ENCODE measurements at regions not wholly inside any gene's neighbourhood (a gene's known extent, or its start where the extent isn't known, plus 50 kb on each side); places are given as distances from the start of the nearest gene placed in this dataset.

DNA sequence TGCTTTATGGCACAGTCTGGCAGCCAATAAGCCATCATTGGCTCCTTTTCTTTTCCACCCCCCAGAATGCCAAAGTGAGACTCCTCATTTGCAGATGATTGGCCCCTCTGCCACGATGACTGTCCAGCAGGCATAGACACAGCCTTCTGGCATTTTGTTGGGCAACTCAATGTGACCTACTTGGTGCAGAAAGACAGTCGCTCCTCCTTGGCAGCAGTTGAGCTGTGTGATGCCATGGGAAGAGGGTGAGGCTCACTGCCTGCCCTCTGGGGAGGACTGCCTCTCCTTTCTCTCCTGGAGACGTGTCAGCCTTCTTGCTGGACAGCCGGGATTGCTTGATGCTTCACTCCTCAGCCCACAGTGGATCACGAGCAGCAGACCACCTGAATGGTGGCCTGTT is 264.9 kb downstream of the C12orf75 start:
- no peaks in the 10 kb centered on the region for H3K36me3 Mint-ChIP-seq (ENCODE audit: low read depth)
- Histone ChIP-seq H3K27me3 (ENCODE audit: control insufficient read depth, insufficient read depth, low read length, poor library complexity, severe bottlenecking) (no peaks in the 10 kb centered on the region), H3K4me1 (ENCODE audit: control insufficient read depth, insufficient read depth, low read length) (no peaks in the 10 kb centered on the region), H3K4me3 (ENCODE audit: low read length) (no peak overlapping the region), H3K27ac (ENCODE audit: low read depth, low read length) (no peak overlapping the region), H3K9me3 (ENCODE audit: control insufficient read depth, low read length) (peaks cover 7% of the 10 kb centered on the region), H3K36me3 (ENCODE audit: control insufficient read depth, insufficient read depth, low read length) (no peaks in the 10 kb centered on the region), H3K9ac (ENCODE audit: extremely low read depth, low read length, poor library complexity, severe bottlenecking) (no peak overlapping the region)
- H3K4me3 Mint-ChIP-seq, result no peak overlapping the region
- H3K27me3 Mint-ChIP-seq (ENCODE audit: insufficient read depth), result peaks cover 2% of the 10 kb centered on the region
- DNase-seq, result peak; percentile 36
- H3K4me1 Mint-ChIP-seq, result peaks cover 5% of the 10 kb centered on the region
- H3K9me3 Mint-ChIP-seq, result no peaks in the 10 kb centered on the region
- H3K27ac Mint-ChIP-seq, result no peak overlapping the region
- 93 to 100% methylated on average over 1 to 5 of the region's 5 CpGs for WGBS, 2 experiments (ENCODE audit: insufficient coverage in 1 of 2, insufficient read length in 1 of 2)
- TF ChIP-seq, protein P1, sequence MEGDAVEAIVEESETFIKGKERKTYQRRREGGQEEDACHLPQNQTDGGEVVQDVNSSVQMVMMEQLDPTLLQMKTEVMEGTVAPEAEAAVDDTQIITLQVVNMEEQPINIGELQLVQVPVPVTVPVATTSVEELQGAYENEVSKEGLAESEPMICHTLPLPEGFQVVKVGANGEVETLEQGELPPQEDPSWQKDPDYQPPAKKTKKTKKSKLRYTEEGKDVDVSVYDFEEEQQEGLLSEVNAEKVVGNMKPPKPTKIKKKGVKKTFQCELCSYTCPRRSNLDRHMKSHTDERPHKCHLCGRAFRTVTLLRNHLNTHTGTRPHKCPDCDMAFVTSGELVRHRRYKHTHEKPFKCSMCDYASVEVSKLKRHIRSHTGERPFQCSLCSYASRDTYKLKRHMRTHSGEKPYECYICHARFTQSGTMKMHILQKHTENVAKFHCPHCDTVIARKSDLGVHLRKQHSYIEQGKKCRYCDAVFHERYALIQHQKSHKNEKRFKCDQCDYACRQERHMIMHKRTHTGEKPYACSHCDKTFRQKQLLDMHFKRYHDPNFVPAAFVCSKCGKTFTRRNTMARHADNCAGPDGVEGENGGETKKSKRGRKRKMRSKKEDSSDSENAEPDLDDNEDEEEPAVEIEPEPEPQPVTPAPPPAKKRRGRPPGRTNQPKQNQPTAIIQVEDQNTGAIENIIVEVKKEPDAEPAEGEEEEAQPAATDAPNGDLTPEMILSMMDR (conservative IDR thresholded peaks at IDR 0.05), result no peak

DNA sequence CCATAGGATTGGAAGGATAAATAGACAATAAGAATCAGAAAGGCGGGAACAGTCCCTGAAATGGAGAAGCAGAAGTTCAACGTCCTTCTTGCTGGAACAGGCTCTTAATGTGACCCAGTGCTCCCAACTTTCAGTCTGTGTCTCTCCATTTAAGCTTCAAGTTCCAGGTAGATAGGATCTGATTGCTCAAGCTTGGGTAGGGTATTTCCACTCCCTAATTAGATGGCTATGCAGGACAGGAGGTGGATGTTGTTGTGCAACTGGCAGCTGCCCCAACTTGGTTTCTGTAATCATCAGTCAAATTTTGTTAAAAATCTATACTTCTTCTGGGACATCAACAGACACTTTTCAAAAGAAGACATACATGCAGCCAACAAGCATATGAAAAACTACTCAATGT is 266.2 kb downstream of the C12orf75 start:
- no peaks in the 10 kb centered on the region for H3K9me3 Mint-ChIP-seq
- H3K4me1 ChIP-seq (ENCODE audit: control insufficient read depth, insufficient read depth, low read length), result no peaks in the 10 kb centered on the region
- H3K4me3 Mint-ChIP-seq, result no peak overlapping the region
- no peak overlapping the region for H3K9ac ChIP-seq (ENCODE audit: extremely low read depth, low read length, poor library complexity, severe bottlenecking)
- peaks cover 9% of the 10 kb centered on the region for H3K4me1 Mint-ChIP-seq
- peaks cover 7% of the 10 kb centered on the region for H3K9me3 ChIP-seq (ENCODE audit: control insufficient read depth, low read length)
- peak; percentile 22 for DNase-seq
- H3K27me3 ChIP-seq (ENCODE audit: control insufficient read depth, insufficient read depth, low read length, poor library complexity, severe bottlenecking), result no peaks in the 10 kb centered on the region
- no peak overlapping the region for H3K27ac Mint-ChIP-seq
- peaks cover 2% of the 10 kb centered on the region for H3K27me3 Mint-ChIP-seq (ENCODE audit: insufficient read depth)
- no peaks in the 10 kb centered on the region for H3K36me3 Mint-ChIP-seq (ENCODE audit: low read depth)
- no peak overlapping the region for H3K4me3 ChIP-seq (ENCODE audit: low read length)
- TF ChIP-seq, protein P1 (conservative IDR thresholded peaks at IDR 0.05), result no peak
- H3K36me3 ChIP-seq (ENCODE audit: control insufficient read depth, insufficient read depth, low read length), result no peaks in the 10 kb centered on the region
- no peak overlapping the region for H3K27ac ChIP-seq (ENCODE audit: low read depth, low read length)
- WGBS, 2 experiments (ENCODE audit: insufficient coverage in 1 of 2, insufficient read length in 1 of 2), result 87 to 94% methylated on average over 2 of the region's 2 CpGs

DNA sequence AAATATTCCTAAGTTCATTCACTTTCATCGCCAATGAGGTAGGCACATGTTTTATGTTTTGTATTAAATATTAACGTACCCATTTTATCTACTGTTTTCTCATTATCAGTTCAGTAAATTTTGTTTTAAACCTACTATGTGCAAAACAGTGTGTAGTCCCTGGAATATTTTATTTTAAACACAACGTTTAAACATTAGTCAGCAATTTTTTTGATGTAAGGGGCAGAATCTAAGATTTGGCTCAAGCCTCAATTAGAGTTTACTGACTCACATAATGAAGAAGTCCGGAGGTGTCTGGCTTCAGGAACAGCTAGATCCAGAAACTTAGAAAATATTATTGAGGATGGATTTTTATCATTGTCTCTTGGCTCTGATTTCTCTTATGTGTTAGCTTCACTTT is 267.5 kb downstream of the C12orf75 start:
- Mint-ChIP-seq H3K4me3 (no peak overlapping the region), H3K27me3 (ENCODE audit: insufficient read depth) (peaks cover 2% of the 10 kb centered on the region), H3K9me3 (no peaks in the 10 kb centered on the region), H3K36me3 (ENCODE audit: low read depth) (no peaks in the 10 kb centered on the region), H3K27ac (no peak overlapping the region), H3K4me1 (peaks cover 9% of the 10 kb centered on the region)
- no peak for DNase-seq
- 75 to 90% methylated on average over 2 of the region's 4 CpGs for WGBS, 2 experiments (ENCODE audit: insufficient coverage in 1 of 2, insufficient read length in 1 of 2)
- Histone ChIP-seq H3K9ac (ENCODE audit: extremely low read depth, low read length, poor library complexity, severe bottlenecking) (no peak overlapping the region), H3K27ac (ENCODE audit: low read depth, low read length) (no peak overlapping the region), H3K9me3 (ENCODE audit: control insufficient read depth, low read length) (peaks cover 7% of the 10 kb centered on the region), H3K27me3 (ENCODE audit: control insufficient read depth, insufficient read depth, low read length, poor library complexity, severe bottlenecking) (no peaks in the 10 kb centered on the region), H3K4me3 (ENCODE audit: low read length) (no peak overlapping the region), H3K4me1 (ENCODE audit: control insufficient read depth, insufficient read depth, low read length) (no peaks in the 10 kb centered on the region), H3K36me3 (ENCODE audit: control insufficient read depth, insufficient read depth, low read length) (no peaks in the 10 kb centered on the region)
- TF ChIP-seq, protein P1 (conservative IDR thresholded peaks at IDR 0.05), result no peak

Measured in endodermal cell (in vitro differentiated cells).